ENCODE measurements at regions not wholly inside any gene's neighbourhood (a gene's known extent, or its start where the extent isn't known, plus 50 kb on each side); places are given as distances from the start of the nearest gene placed in this dataset.

- no peak overlapping the region for H2AK9ac ChIP-seq (replicated peaks; ENCODE audit: low read depth, low read length, poor library complexity)
- no peaks in the 10 kb centered on the region for H3K4me1 ChIP-seq (ENCODE audit: control insufficient read depth, insufficient read depth, low read length)
- H3K18ac ChIP-seq (ENCODE audit: low read depth, low read length): no peak overlapping the region
- 0 out of 2 replicates have a peak, but pooled peaks cover 2% of the 10 kb centered on the region for H3K9me3 ChIP-seq (ENCODE audit: control insufficient read depth, insufficient read depth, low read length)
- H3K36me3 ChIP-seq (ENCODE audit: control insufficient read depth, insufficient read depth, low read length): no peaks in the 10 kb centered on the region
- ATAC-seq (ENCODE audit: low read depth): no peak
- no peaks in the 10 kb centered on the region for H3K79me1 ChIP-seq (ENCODE audit: low read depth in 1 of 2, low read length in 2 of 2)
- H2BK20ac ChIP-seq (ENCODE audit: low read depth, low read length): no peak overlapping the region
- H3K27ac ChIP-seq (ENCODE audit: insufficient read depth, low read length): no peak overlapping the region
- intact Hi-C loops (cut with micrococcal nuclease): no loop called here
- no peak overlapping the region for H3K9ac ChIP-seq (ENCODE audit: low read depth, low read length)
- no peak overlapping the region for H4K8ac ChIP-seq (ENCODE audit: low read depth in 2 of 2, low read length in 2 of 2)
- H3K4me3 ChIP-seq (ENCODE audit: insufficient read depth, low read depth, low read length): no peak overlapping the region
- no CpG with 5 or more reads among the region's 2 CpGs for WGBS, 2 experiments (ENCODE audit: extremely low coverage in 2 of 2, insufficient read length in 1 of 2)
- in situ Hi-C loops (cut with MboI; ENCODE audit: low sequenced_read_pairs): no loop called here
- dilution Hi-C loops (cut with HindIII; ENCODE audit: low sequenced_read_pairs, unreplicated experiment): no loop called here
- no peak overlapping the region for H3K4ac ChIP-seq (ENCODE audit: low read depth, low read length)
- DNase-seq: no peak
- H3K56ac ChIP-seq (ENCODE audit: extremely low read depth, insufficient read depth, low read length): no peak overlapping the region
- H3K23ac ChIP-seq (ENCODE audit: low read depth, low read length): no peak overlapping the region
- no peak overlapping the region for H3K14ac ChIP-seq (replicated peaks; ENCODE audit: low read depth, low read length)
- TF ChIP-seq, protein P1, sequence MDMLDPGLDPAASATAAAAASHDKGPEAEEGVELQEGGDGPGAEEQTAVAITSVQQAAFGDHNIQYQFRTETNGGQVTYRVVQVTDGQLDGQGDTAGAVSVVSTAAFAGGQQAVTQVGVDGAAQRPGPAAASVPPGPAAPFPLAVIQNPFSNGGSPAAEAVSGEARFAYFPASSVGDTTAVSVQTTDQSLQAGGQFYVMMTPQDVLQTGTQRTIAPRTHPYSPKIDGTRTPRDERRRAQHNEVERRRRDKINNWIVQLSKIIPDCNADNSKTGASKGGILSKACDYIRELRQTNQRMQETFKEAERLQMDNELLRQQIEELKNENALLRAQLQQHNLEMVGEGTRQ (IDR thresholded peaks at IDR 0.05; ENCODE audit: low read depth, low read length): no peak
- TF ChIP-seq RFX5 (IDR thresholded peaks at IDR 0.05; ENCODE audit: low read depth, low read length): no peak
- TF ChIP-seq FOS (IDR thresholded peaks at IDR 0.05; ENCODE audit: low read depth, low read length): no peak
- no peak for TF ChIP-seq CEBPB (IDR thresholded peaks at IDR 0.05; ENCODE audit: low read depth, low read length)
- TF ChIP-seq BHLHE40 (IDR thresholded peaks at IDR 0.05; ENCODE audit: low read depth, low read length): no peak
- no peak for TF ChIP-seq SMC3 (IDR thresholded peaks at IDR 0.05; ENCODE audit: low read depth, low read length)
- no peak for TF ChIP-seq ELK1 (IDR thresholded peaks at IDR 0.05; ENCODE audit: borderline replicate concordance, low read depth, low read length)
- no peak for TF ChIP-seq CHD1 (IDR thresholded peaks at IDR 0.05; ENCODE audit: low read depth, low read length)
- TF ChIP-seq NFE2L2 (IDR thresholded peaks at IDR 0.05; ENCODE audit: low read depth, low read length): no peak
- TF ChIP-seq RAD21 (IDR thresholded peaks at IDR 0.05; ENCODE audit: low read length): no peak
- no peak for TF ChIP-seq MAZ (IDR thresholded peaks at IDR 0.05; ENCODE audit: borderline replicate concordance, low read depth, low read length)
- TF ChIP-seq MXI1 (IDR thresholded peaks at IDR 0.05; ENCODE audit: borderline replicate concordance, low read depth, low read length): no peak
- TF ChIP-seq, protein P2, sequence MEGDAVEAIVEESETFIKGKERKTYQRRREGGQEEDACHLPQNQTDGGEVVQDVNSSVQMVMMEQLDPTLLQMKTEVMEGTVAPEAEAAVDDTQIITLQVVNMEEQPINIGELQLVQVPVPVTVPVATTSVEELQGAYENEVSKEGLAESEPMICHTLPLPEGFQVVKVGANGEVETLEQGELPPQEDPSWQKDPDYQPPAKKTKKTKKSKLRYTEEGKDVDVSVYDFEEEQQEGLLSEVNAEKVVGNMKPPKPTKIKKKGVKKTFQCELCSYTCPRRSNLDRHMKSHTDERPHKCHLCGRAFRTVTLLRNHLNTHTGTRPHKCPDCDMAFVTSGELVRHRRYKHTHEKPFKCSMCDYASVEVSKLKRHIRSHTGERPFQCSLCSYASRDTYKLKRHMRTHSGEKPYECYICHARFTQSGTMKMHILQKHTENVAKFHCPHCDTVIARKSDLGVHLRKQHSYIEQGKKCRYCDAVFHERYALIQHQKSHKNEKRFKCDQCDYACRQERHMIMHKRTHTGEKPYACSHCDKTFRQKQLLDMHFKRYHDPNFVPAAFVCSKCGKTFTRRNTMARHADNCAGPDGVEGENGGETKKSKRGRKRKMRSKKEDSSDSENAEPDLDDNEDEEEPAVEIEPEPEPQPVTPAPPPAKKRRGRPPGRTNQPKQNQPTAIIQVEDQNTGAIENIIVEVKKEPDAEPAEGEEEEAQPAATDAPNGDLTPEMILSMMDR (conservative IDR thresholded peaks at IDR 0.05; ENCODE audit: low read depth, low read length): no peak
- TF ChIP-seq POLR2A (IDR thresholded peaks at IDR 0.05; ENCODE audit: low read depth, low read length): no peak
- no peak for TF ChIP-seq MAFK (IDR thresholded peaks at IDR 0.05; ENCODE audit: low read depth, low read length)
- TF ChIP-seq RCOR1 (IDR thresholded peaks at IDR 0.05; ENCODE audit: insufficient replicate concordance, low read length): no peak
- H3K4me2 ChIP-seq (ENCODE audit: low read depth, low read length): no peak overlapping the region
- no peaks in the 10 kb centered on the region for H3K27me3 ChIP-seq (ENCODE audit: control insufficient read depth, insufficient read depth, low read length)
- H4K20me1 ChIP-seq (ENCODE audit: insufficient read depth, low read length): no peaks in the 10 kb centered on the region
- no peak overlapping the region for H2BK15ac ChIP-seq (ENCODE audit: low read depth, low read length)
- no peak overlapping the region for H4K5ac ChIP-seq (ENCODE audit: low read depth, low read length)
- no peak overlapping the region for H2BK120ac ChIP-seq (ENCODE audit: low read depth, low read length)
- H2AK5ac ChIP-seq (ENCODE audit: low read depth, low read length): no peak overlapping the region
- ChIA-PET POLR2A (ENCODE audit: unreplicated experiment) (no interaction called here), CTCF (no interaction called here)
- no peak overlapping the region for H2BK5ac ChIP-seq (ENCODE audit: low read depth, low read length, poor library complexity, severe bottlenecking)
- no TSS peak for BruUV-seq (replicated peaks)
- H2AFZ ChIP-seq (replicated peaks; ENCODE audit: low read length, poor library complexity): no peak overlapping the region
- H3K9me1 ChIP-seq (ENCODE audit: insufficient read depth, low read length): no peaks in the 10 kb centered on the region
- H4K91ac ChIP-seq (ENCODE audit: insufficient read depth, low read depth, low read length): no peak overlapping the region
These were observed 58.7 kb upstream of the NCAM1 start for GRCh38 chr11:112902361-112903011.
